Cerebellar nuclear complex (tissue), 1 donor: ENCODE measurements at regions not wholly inside any gene's neighbourhood (a gene's known extent, or its start where the extent isn't known, plus 50 kb on each side); places are given as distances from the start of the nearest gene placed in this dataset.
A peak's percentile ranks its signal among the peaks of the same experiment; 100 is the strongest.
"Not testable (repeated sequence)": the region's sequence is repeated elsewhere in the genome, so short reads cannot be mapped to it uniquely, and the experiment has no call there.

Source experiments
- DNase-seq, 2 experiments: peaks; one replicate each; lab custom pipeline; 2025; lab: John Stamatoyannopoulos, UW

DNA sequence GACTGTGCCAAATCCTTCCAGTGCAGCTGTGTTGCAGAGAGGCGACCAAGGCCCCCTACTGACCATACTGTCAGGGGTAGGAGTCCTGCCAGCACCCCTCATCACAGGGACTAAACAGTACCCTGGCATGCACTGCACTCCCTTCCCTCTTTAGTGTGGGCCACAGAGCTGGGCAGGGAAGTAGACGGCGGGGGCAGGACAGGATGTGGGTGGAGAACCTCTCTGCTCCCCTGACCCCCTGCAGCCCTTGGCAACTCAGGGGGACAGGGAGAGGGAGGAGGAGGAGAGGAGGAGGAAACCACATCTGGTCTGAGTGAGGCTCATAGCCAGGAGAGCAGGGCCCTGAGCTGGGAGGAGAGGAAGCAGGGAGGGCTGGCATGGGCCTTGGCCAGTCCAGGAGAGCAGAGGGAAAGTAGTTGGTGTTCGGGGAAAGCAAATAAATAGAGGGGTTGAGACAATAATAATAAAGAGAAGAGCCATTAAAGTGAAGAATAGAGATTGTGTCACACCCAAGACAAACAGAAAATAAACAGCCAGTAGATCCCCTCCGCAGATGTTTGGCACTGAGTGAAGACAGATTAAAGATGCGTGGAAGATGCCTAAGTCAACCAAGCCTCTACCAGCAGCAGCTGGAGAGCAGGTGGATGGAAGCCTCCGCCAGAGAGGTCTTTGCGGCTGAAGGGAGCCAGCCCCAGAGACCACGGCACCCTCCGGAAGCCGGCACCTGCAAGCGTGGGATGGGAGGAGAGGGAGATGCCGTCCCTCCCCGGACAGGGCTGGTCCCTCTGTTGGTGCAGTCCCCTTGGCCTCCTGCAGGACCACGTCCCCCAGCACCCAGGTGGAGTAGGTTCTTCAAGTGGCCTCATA, 61.5 kb downstream of the RPUSD4 start:
- DNase-seq: no peak

DNA sequence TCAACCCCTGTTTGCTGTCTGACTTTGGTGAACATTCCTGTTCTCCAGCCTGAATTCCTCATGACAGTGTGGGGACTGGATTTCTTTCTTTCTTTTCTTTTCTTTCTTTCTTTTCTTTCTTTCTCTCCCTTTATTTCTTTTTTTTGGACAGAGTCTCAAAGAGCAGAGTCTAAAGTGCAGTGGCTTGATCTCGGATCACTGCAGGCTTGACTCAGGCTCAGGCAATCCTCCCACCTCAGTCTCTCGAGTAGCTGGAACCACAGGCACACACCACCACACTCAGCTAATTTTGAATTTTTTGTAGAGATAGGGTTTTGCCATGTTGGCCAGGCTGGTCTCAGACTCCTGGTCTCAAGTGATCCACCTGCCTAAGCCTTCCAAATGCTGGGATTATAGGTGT, 63.1 kb downstream of the RPUSD4 start:
- no peak for DNase-seq

DNA sequence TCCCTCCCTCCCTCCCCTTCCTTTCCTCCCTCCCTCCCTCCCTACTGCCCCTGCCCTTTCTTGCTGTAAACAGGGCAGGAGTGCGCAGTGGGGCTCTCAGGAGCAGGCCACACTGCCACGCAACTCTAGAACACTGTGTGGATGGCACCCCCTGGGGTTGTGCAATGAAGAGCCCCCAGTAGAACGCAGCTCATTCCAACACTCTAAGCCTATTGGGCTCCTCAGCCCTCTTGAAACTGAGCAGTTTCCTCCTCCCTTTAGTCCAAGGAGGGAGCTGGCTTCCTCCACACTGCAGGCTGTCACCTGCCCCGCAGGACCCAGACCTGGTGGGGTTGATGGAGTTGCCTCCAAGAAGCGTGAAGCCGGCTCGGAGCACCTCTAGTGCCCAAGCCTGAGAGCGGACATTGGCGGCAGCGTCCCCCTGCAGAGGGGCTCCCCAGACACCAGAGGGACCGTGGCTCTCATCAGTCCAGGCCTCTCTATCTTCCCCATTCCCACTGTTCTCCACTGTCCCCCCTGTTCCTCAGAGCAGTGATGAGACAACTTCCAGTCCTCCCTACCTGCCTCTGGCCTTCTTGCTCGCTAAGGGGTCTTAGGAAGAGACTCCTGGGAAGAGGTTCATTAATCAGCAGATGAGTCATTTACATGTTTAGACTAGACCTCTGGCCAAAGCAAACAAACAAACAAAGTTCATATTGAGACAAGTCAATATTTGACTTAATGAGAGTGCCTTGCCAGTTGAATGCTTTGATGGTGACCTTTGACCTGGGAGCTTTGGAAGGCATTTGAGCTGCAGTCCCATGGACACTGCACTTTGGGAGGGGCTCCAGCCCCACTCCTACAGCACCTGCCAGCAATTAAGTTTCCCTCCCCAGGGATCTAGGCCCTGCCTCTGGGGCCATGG, 64.0 kb downstream of the RPUSD4 start:
- DNase-seq: no peak

DNA sequence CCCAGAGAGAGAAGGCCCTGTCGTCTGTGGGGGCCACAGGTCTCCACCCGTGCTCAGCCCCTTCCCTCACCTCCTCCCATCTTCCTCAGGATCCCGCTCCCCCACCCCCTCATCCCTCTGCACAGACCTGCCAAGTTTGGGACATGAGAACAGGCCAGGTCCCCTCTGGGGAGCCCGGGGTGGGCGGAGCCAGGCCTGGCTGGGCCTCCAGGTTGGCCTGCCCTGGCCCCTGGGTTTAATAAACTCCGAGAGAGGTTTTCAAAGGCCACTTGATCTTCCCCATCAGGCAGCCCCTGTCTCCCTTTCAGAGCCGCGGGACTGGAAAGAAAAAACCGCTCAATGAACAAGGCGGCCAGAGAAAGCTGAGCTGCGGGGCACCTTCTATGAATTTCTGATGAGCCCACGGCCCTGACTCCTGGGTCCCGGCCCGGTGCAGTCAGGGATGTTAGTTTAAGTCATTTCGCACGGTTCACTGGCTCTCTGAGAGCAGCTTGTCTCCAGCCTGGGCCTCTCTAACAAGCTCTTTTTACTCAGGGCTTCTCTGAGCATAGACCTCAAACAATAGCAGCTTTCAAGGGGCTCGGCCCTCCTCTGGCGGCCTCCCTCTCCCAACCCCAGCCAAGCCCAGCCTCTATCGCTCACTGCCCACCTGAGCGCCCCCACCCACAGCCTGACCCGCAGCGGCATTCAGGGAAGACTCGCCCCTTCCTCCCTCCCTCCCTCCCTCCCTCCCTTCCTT, 64.8 kb downstream of the RPUSD4 start:
- DNase-seq: no peak

DNA sequence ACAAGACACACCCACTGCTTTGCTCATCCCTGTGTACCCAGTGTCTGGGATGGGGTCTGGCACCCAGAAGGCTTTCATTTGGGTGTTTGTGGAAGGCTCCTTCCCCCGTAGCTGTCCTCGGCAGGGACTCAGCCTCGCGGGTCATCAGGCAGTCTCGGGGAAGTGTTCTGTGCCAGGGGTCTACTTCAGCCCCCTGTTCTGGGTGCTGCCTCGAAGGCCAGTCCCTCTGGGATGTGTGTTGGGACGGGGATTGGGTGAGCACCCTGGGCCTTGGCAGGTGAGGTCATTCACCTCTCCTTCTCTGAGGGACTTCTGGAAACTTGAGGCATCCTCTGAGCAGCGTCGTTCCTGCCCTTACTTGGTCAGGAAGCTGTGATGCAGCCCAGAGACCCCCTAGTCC, 65.5 kb downstream of the RPUSD4 start:
- no peak for DNase-seq

DNA sequence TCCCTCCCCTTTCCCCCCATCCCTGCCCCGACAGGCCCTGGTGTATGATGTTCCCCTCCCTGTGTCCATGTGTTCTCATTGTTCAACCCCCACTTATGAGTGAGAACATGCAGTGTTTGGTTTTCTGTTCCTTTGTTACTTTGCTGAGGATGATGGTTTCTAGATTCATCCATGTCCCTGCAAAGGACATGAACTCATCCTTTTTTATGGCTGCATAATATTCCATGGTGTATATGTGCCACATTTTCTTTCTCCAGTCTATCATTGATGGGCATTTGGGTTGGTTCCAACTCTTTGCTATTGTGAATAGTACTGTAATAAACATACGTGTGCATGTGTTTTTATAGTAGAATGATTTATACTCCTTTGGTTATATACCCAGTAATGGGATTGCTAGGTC, 68.0 kb downstream of the RPUSD4 start:
- not testable (repeated sequence) for DNase-seq

DNA sequence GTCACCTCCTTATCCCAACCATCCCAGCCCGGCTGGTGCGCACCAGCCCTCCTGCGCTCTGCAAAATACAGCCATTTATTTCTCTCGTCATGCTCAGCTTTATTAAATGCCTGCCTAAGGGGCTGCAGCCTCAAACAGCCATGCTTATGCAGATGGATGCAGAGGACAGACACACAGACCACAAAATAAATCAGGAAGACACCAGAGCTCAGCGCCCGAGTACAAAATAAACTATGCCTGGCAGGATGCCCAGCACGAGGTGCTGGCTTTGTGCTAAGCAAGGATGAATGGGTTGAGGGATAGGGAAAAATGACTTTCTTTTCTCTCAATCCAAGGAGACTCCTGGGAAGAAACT, 70.5 kb downstream of the RPUSD4 start:
- DNase-seq: no peak

DNA sequence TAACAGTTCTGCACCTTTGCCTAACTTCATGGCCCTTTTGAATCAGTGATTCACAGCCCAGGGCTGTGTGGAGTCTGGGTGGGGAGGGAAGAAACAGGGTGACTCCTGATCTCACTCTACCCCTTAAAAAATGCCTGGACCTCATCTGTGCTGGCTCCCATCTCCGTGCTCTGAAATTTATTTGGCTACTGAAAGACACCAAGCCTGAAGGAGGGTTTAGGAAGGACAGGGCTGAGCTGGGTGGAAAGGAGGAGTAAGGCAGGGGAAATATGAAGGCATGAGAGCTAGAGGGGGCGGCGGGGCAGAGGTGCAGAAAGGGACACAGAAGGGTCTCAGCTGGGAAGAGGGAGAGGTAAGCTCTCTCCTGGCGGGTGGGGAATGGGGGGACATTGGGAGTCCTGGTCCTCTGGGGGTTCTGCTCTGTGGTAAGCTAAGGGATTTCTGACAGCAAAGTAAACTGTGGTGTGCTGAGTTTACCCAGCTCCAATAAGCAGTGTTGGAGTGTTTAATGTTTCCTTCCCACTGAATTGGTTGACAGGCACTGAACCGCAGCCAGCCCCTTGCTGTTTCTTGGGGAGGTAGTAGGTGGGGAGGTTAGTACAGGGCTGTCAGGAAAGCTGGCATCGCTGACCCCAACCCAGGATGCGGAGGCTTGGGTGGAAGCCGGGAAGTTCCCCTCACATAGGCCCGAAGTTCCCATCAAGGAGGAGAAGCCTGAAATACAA, 71.1 kb downstream of the RPUSD4 start:
- no peak for DNase-seq

DNA sequence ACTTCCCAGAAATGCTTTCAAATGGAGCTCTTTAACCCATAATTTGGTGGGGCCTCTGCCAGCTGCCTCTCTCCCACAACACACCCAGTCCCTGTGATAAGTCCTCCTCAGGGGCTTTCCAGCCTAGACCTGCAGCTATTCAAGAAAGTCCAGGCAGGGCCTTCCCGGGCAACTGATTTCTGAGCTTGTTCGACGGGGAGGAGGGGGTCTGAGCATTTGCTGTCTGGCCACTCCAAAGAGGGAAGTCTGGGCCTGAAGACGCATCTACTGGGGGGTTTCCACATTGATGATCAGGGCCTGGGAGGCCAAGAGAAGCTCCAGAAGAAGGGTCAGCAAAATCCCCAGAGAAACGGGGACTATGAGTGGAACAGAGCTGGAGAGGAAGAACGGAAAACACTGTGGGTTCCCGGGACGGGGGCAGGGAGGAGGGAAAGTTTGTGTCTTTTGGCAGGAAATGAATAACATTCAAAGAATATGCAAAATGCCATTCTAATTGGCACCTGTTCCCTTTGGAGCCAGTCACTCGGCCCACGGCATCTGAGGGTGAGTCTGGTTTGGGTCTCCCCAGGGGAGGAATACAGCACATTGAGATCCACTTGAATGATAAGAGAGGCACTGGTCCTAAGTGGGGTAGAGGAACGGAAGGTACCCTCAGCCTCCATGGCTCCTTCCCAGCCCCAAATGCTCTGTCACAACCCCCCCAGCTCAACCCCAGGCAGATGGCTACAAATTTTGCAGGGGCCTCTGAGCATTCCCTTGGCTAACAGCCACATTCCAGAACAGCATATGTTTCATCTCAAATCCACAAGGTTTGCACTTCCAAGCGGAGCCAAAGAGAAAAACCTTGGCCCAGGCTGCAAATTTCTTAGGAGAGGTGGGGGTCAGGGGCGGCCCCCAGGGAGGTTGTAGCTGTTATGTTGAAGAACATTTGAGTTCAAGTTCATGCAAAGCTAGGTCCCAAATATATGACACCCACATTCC, 72.0 kb downstream of the RPUSD4 start:
- DNase-seq: peak; percentile 46 to 75

DNA sequence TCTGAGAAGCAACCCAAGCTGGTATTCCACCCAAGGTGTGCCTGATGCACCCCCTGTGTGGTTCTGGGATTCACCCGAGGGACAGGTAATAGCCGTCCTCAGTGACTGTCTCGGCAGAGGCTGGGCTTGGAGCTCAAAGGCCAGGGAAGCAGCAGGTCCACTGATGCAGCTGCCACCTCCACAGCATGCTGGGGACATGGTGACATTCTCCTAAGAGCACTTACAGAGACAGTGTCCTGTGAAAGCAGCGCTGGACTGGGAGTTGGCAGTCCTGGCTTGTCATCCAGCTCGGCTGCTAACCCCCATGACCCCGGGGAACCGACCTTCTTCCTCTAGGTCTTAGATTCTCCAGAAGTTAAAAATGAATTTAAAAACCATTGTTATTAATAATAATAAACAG, 72.8 kb downstream of the RPUSD4 start:
- no peak for DNase-seq

DNA sequence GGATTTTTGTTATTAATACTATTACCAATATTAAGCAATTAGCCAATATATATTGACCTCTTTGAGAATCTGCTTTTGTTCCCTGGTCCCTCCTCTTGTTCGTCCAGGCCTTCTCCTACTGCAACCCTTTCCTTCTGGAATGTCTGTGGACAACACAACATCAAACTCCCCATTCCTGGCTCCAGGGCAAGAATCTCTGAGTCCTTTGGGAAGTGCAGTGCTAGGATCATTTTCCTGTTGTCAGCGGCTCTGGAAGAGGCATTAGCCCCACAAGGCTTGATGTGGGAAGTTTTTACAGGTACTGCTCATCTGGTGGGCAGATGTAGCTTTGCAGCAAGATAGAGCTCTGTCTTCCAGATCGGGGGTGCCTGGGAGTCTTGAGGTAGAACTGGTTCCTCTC, 74.3 kb downstream of the RPUSD4 start:
- DNase-seq: no peak

DNA sequence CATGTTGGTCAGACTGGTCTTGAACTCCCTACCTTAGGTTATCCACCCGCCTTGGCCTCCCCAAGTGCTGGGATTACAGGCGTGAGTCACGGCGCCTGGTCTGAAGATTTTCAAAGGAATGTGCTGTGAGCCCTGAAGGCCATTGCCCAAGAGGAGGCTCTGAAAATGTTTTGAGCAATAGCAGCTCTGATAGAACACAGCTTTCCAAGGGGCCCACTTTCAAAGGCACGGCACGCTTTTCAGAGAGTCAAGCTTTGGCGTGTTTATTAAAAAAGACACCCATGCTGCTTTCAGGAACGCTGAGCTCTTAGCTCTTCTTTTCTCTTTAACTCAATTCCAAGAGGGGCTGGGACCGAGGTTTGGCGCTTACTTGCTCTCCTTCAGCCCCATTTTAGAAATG, 73.8 kb upstream of the CDON start:
- no peak for DNase-seq

DNA sequence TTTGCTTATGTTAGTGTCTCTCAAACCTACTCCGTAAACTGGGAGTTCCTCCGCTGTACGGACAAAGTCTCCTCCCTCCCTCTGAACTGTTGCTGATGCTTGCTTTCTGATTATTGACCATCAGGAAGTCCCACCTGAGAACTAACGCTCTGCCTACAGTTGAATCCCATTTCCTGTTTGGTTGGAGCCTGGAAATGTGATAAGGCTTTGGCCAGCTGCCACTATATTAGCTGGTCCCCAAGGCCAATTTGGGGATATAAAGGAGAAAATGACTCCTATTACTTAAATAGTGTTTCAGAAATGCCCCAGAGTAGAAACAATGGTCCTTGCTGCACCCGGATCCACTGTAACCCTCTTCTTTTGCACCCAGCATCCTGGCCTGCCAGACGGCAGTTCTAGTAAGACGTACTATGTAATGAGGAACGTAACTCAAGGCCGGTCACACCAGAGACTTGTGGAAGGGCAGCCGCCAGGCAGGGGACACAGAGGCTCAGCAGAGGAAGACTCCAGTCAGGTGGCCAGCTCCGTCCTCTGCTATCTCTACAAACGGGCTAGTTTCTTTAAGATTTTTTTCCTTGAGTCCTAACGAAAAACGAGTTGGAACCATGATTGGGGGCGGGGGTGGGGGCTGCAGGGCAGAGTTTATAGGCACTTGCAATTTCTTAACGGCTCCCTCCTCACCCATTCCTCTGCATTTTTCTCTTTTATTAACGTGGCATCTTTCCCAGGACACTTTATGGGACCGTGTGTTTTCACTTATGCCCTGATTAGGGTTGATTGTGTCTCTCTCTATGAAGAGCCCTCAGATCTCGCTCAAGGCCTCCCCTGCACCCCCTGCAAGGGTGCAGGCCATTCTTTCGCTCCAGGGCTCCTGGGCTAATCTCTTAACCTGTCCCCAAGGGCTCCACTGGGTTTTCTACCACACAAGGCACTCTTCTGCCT, 72.8 kb upstream of the CDON start:
- no peak for DNase-seq

DNA sequence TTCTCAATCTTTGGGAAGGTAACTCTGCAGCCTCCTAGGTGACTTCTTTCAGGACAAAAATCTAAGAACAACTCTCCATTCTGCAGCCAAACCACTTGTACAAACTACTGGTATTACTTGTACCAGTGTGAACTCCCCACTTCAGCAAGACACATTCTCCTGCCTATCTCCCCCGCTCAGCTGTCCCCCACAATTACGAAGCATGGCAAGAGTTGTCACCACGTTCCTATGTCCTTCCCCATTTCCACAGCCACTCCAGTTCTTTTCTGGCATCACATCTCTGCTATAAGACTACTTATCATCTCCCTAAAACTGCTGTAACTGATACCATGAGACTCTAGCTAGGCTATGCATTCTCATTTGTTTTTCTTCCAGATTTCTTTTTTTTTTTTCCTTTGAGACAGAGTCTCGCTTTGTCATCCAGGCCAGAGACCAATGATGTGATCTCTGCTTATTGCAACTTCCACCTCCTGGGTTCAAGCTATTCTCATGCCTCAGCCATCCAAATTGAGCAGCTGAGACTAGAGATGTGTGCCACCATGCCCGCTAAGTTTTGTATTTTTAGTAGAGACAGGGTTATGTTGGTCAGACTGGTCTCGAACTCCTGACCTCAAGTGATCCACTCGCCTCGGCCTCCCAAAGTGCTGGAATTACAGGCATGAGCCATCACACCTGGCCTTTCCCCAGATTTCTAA, 71.9 kb upstream of the CDON start:
- no peak for DNase-seq

DNA sequence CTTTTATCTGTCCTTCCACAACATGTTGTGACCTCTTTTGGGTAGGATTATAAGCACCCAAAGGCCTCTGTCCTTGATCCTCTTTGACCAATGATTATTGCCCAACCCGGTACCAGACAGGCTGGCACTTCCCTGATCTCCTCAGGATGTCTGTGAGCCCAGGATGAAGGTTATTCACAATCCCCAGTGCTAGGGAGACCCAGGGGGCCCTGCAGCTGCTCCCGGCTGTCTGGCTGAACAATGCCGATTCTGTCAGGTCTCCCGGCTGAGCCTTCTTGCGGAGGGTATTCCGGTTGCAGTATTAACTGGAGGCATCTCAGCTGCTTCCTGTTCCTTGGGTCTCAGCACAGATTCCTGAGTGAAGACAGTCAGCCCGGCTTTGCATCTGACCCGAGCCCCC, 71.2 kb upstream of the CDON start:
- DNase-seq: no peak

DNA sequence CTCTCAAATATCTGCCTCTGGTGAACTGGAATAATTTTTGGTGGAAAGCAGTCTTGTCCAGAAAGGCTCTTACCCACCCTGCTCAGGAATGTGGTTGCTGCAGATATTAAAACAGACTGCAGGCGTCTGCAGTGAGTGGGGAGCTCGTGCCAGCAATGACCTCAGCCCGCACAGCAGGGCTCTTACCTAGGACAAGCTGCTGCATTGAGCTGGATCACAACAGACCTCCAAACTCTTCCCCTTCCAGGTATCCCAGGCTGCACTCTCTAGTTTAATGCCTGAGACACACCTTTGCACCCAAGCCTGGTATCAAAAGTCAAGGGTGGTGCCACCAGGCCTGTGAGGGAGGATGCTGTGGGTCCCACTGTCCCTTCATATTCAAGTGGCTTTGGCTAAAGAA, 69.7 kb upstream of the CDON start:
- peak; percentile 85 to 91 for DNase-seq

DNA sequence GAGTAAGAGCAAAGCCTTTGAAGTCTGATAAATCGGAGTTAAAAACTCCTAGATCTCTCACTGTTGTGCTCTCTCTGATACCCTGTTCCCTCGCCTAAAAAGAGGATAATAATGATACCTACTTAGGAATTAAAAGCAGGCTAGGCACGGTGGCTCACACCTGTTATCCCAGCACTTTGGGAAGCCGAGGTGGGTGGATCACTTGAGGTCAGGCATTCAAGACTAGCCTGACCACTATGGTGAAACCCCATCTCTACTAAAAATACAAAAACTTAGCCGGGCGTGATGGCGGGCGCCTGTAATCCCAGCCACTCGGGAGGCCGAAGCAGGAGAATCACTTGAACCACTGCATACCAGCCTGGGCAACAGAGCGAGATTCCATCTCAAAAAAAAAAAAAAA, 68.1 kb upstream of the CDON start:
- DNase-seq: not testable (repeated sequence)

DNA sequence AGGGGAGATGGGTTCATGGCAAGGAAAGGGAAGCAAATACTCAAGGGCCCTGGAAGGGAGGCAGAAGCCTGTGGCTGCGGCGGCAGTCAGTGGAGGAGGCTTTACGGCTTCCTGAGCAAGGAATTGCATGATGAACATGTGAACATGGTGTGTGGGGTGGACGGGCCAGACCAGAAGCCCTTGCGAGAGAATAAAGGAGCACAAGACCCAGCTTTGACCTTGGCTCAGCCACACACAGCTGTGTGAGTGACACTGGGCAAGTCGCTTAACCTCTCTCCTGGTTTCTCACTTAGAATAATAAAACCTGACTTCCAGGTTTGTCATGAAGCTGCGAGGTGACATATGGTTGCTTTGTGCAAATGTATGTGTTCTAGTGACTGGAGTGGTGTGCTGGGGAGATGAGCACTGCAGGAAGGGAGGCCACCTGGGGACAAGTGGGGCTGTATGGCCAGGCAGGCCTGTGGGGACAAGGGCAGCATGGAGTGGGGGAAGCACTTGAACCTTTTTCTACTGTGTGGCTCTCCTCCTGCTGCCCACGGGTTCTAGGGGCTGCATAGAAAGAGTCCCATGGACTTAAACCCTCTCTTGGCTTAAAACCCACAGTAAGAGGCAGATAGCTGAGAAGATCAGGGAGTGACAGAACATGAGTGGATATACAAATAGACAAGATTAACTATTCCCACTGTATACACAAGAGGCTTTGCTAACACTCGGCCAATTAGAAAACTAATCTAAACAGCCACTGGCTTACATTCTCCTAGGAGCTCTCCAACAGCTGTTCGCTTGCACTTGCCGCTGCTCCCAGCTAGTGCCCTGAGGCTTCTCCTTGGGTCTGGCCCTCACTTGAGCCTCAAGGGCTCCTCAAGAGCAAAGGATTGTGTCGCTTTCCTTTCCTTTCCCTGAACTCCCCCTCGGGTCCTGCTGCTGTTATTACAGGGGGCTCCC, 67.3 kb upstream of the CDON start:
- no peak for DNase-seq
